T-helper 1 cell treated with Interleukin-12 subunit alpha and Interleukin-12 subunit beta and Interleukin-4 antibody, amounts not matched to agents 30 ng/mL and 1 ng/mL, for 36 hours (primary cell): ENCODE measurements at regions not wholly inside any gene's neighbourhood (a gene's known extent, or its start where the extent isn't known, plus 50 kb on each side); places are given as distances from the start of the nearest gene placed in this dataset.

ENCODE experiments used
- intact Hi-C: fragments of 100-400 bp; cut with micrococcal nuclease; formaldehyde crosslinking; loops from one replicate; pipeline ENCODE4 v1.15.1; 2024

DNA sequence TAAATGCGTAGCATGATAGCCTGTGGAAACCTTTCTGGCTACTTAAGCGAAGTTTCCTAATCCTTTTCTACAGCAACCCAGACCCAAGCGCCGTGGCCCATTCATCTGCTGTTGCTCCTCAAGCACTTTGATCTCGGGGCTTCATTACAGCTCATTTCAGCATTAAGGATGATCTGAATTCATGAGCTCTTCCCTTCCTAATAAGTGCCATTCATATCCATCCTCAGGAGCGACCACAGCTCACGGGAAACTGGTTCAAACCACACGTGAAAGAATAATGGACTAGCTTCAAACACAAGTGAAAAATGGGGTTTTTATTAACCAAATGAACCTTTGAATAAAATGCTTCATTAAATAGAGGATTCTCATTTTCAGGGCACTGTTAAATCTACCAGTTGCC, 202.6 kb upstream of the LEF1 start:
- intact Hi-C loops = loop anchor here (5.0 kb wide), 1 partner anchor 201 kb away; no protein-coding TSS in a partner anchor

DNA sequence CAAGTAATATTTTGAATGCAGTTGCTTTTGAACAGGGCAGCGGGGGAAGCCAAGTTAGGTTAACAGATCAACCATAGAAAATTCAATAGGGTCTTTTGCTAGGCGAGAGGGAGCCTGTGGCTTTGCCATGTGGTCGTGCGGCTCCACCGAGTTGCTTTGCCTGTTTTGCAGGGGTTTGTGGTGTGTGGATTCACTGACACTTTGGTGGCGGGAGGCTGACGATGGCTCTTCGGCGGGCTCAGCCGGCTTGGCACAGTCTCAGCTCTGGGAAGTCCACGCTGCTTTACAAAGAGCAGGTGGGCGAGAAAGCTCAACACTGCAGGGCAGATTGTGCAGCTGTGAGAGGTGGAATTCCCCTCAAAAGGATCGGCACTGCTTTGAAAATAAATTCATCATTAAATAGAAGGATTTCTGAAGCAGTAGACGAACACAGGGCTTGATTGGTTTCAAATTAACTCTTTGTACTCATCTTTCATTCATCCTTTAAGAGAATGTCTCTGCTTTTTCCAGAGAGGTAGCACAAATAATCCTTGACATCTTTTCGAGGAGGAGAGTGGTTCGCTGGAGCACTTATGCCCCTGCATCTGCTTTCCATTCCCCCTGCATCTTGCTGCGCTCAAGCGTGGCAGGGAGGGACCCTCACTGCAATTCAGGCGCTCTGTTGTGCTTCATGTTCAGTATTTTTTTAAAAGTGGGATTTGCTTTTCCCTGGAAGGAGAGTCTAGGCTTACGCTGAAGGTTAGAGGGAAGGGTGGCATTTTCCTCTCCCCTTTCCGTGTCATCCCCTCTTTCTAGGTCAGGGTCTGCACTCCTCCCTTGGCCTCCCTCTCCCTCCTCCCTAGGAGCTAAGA, 201.8 kb upstream of the LEF1 start:
- intact Hi-C loops = loop anchor here (5.0 kb wide), 1 partner anchor 202 kb away; no protein-coding TSS in a partner anchor

DNA sequence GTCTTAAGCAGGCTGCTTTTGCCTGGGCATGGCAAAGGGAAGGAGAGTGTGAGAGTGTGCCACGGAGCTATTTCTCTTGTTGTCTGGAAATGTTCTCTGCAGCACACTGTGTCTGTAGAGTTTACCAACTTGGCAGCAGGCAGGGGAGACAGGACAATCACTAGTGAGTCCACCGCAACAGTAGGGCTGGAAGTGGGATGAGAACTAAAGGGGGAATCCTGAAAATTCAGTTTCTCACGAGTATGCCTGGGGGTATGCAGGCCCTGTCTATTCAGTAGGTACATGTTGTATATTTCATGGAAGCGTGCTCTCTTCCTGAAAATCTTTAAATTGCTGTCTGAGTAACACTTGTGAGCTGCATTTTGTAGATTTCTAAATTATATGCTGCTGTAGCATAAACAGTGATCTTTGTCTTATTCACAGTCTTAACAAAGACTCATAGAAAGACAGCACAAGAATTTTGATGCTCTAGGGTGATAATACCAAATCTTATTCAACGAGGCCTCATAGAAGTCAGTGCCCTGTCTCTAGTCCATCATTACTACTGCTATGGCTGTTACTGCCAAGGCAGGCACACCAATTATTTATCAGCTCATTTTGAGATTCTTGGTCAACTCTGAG, 200.4 kb upstream of the LEF1 start:
- intact Hi-C loops = no loop called here

DNA sequence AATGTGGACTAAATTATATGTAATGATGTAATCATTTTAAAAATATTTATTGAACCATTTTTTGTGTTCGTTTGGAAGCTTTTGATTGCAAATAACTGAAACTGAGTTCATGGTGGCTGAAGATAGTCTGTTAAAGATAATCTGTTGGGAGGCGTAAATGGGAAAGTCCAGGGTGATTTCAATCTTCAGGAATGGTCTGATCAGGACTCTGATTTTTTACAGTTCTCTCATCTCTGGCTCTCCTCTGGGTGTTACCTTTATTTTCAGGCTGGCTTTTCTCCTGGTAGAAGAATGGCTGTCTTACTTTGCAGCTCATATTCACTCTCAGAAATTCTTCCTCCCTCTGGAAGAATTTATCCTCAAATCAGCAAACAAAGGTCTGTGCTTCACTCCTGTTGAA, 199.0 kb upstream of the LEF1 start:
- intact Hi-C loops = no loop called here

DNA sequence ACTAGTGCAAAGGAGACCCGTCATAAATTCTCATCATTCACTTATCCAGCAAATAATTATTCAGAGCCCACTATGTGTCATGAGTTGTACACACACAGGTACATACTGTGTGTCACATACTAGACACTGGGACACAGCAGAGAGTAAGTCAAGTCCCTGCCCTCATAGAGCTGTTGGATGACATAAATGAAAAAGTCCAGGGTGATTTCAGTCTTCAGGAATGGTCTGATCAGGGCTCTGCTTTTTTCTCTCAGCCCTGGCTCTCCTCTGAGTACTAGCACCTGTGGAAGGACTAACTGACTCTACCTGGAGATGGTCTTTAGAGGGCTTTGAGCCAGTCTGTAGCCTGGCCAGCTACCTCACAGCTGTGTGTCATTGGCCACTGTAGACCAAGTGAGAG, 198.0 kb upstream of the LEF1 start:
- intact Hi-C loops = no loop called here

DNA sequence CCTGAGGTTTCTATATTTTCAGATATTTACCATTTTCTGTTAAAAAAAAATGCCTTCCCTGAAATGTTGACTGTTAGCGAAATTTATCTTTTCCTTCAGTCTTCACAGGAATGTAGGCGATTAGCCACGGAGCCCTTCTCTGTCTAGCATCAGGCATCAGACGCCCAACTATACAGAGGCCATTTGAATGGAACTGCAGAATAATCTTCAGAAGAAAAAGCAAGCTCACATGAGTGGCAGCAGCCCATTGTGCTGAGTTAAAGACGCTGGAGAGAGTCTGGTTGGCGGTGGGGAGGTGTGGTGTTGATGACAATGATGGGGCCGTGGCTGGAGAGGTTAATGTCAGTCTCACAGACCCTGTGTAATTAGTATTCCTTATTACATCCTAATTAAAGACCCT, 196.8 kb upstream of the LEF1 start:
- intact Hi-C loops = no loop called here

DNA sequence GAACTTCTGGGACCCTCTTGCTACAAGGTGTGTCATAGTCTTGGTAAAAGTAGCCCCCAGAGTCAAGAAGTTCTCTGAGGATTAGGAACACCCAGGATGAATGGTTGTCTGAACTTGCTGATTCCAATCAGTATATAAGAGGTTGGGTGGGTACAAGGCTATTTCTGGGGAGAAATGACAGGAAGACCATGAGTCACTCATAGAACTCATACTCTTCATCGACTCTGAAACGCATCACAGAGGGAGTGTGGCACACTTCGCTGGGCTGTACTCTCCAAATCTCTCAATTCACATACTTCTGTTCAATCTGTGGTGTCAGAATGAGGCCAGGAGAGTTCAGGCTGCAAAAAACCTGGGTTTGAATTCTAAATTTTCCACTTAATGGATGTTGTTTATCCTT, 193.2 kb upstream of the LEF1 start:
- intact Hi-C loops = no loop called here

DNA sequence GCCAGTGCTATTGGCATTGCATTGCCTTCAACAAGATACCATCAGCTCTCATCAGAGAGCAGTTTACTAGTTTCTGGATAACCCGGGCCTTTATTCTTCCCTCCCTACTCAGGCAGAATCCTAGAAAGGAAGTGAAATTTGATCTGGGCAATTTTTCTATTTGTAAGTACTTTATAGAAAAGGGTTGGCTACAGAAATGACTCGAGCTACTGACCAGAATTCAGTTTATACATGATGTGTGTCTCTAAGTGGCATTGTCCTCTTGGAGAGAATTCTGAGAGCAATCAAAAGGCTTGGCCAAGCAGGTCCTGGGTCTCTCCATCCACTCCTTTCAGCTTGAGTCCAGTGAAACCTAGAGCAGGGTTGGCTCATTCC, 192.7 kb upstream of the LEF1 start:
- intact Hi-C loops = no loop called here

DNA sequence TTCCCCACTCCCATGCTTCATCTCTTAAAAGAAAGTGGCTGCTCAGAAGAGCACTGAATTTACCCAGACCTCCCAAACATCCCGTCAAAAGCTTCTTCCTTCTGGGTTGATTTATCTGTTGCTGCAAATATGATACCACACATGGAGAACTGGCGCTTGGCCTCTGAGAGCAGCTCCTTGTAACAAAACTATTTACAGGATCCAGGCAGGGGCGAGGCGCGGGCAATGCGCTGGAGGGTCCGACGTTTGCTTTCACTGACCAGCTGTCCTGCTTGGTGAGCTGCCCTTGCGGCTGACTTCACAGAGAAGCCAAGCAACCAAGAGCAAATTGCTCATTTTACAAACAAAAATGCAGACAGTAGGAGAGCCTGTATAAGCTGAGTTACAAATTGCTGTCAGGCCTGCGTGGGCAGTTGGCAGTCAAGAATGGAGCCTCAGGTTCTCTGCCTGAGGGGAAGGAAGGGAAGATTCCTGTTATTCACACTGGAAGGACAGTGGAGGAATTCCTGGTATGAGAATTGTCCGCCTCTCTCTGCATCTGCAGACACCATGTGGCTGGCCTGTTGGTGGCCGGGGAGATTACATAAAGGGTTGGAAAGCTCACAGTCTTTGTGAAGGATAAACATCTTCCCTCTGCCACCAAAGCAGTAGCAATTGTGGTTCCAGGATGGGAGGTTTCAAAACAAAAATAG, 192.2 kb upstream of the LEF1 start:
- intact Hi-C loops = no loop called here

DNA sequence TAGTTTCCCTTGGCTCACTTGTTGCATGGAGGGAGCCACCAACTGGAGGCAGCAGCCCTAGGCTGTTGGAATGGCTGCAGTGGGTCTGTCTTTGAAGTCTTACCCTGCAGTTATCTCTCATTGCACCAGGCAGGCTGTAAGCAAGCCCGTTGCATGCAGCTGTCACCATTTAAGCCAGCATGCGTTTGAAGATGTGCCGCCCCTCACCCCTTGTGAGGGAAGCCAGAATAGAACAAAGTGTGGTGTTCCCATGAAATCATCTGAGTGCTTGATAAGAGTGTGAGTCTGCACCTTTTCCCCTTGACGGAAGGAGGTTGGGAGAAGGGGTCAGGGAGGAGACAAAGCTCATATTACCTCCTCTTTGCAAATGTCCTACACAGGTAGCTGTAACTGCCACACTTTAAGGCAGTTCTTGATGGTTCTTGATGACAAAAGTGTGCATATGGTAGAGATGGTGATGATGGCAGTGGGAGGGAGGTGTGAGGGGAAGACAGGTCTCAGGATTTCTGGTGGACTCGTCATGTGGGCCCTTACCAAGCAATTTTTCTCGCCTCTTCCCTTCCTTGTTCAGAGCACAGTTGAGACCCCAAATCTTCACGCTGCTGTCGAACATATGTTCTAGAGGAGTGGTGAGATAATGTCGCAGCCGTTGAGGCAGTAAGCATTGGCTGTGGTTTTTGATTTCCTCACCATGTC, 191.4 kb upstream of the LEF1 start:
- intact Hi-C loops = loop anchor here (1.0 to 5.0 kb wide), 7 partner anchors 13 to 638 kb away; partner anchors contain the start of genes PAPSS1 and RPL34

DNA sequence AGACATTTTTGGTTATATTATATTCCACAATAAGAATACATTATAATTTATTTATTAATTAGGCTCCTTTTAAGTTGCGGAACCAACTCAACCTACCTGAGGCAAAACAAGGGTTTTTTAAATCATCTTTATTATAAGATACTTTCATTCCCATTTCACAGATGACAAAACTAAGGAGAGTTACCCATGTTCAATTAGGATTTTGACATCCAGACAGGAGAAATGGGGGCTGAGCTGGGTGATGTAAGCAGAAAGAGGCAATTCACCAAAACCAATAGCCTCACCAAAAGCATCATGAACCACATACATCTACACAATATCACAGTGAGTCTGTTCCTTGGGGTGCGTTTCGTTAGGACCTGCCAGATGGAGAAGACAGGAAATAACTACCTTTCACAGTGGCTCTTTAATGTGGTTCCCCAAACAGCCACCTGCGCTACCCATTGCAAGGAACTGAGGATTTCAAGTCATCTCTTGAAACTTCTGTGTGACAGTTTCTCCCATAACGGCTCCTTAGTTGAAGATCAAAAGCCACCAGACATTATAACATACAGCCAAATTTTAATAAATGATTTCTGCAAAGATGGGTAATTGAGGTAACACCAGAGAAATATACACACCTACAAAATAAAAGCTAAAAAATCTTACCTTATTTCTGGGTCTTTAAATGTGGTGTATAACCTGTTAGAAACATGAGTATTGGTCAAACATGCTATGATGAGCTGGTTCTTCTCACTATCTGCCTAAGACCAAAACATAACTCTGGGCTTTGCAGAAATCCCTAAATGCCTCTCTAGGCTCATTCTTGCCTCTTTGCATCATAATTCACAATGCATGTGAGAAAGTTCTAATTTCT, 190.6 kb upstream of the LEF1 start:
- intact Hi-C loops = loop anchor here (1.0 to 5.0 kb wide), 7 partner anchors 13 to 637 kb away; partner anchors contain the start of genes PAPSS1 and RPL34

DNA sequence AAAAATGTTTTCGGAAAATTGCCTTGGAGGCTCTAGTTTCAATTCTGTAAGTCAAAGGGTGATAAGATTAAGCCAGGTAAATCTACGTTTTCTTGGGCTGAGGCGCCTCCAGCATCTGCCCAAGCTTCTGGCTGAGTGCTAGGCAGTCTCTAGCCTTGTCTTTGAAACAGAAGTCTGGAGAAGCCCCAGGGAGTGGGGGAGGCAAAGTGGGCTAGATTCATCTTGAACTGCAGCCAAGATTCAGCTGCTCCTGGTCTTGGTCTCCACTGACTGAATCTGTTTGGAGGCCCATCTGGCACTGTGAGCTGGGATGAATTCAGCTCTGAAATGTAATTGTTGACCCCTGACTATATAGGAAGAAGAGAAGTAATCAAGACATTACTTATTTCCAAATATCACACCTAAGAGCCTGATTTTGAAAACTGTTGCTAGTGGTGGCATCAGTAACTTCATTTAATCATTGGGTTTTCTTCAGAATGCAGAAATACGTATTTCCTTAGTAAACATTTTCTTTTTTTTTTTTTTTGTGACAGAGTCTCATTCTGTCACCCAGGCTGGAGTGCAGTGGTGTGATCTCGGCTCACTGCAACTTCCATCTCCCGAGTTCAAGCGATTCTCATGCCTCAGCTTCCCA, 187.3 kb upstream of the LEF1 start:
- intact Hi-C loops = loop anchor here (1.0 to 5.0 kb wide), 6 partner anchors 14 to 634 kb away; partner anchors contain the start of genes PAPSS1 and RPL34

DNA sequence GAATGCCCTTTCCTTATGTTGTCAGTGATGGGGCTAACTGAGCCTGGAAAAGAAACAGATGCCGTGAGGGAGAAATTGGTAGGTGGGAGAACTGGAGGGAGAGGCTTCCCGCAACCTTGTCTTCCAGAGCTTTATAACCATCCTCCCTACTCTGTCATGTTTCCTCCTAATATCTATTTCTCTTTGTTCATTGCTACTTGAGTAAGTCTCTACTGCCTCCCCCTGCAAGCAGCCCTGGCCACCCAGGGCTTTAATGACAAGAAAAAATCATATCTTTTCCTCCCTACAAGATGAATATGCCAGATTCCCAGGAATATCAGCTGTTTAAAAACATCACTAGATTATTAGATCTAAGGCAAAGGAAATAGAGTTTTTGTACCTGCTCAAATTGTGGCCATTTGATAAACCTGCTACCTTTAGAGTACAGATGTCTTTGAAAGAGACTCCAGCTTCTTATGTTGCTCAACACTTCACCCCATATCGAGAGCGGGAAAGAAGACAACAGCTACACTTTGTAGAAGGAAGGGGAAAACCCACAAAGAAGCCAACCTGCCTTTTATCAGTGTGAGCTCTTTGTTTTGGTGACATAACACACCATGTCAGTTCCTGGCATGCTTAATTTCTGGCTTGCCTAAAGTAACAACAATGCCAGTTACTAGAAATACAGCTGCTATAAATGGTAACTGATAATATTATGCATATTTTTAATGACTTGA, 186.6 kb upstream of the LEF1 start:
- intact Hi-C loops = loop anchor here (1.0 to 5.0 kb wide), 6 partner anchors 13 to 633 kb away; partner anchors contain the start of genes PAPSS1 and RPL34

DNA sequence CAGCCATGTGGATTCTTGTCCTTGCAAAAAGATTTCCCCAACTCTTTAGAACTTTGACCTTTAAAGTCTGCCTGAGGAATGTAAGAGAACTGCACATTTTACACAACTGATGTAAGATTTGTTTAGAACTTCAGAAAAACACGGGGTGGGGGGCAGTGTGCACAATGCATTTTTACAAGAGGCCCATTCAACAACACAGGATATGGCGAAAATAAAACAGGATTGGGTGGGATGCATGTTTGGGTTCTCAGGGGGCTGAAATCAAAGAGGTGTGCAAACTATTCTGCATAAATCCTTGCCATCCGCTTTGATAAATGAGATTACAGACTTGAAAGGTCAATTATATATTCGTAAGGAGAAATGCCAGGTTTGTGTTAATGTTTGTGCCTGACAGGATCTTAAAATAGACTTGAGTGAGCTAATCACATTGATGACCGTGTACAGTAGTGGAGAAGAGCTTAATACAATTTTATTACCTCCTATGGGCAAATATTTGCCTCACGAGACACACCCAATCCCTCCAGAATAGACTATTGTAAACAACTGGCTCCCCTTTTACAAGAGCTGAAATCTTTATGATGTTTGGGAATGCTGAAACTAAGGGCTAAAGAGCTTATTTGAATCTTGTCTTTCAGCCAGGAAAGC, 184.1 kb upstream of the LEF1 start:
- intact Hi-C loops = no loop called here

DNA sequence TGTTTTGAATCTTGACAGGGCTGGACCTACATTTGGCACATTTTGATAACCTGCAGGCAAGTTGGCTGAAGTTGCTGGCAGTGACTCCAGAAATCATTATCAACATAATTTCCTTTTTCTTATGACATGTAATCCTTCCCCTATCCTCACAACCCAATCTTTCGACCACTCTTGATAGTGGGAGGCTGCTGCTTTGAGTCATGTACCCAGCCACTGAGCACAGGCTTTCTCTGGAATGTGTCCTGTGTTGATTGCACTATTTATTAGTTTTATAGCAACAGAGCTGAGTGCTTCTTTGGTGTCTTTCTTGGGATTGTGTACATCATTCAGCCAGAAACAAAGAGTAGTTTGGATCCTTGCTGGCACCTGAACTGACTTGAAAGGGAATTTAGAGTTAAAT, 183.1 kb upstream of the LEF1 start:
- intact Hi-C loops = no loop called here

DNA sequence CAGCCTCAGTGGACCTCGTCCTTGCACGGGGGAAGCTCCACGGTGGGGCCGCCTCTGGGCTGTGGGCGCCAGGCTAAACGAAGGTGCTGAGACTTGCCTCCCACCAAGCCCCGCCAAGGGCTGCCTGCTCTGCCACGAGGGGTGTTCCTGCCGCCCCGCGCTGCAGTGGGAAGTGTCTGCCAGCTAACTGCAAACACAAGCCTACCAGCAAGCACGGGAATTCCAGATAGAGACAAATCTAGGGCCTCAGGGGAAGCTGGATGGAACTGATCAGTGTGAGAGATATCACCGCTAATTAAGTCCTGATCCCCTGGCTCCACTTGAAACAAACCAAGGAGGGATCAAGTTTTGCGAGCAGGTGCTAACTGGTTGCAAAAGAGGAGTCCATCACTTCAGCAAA, 181.6 kb upstream of the LEF1 start:
- intact Hi-C loops = no loop called here

DNA sequence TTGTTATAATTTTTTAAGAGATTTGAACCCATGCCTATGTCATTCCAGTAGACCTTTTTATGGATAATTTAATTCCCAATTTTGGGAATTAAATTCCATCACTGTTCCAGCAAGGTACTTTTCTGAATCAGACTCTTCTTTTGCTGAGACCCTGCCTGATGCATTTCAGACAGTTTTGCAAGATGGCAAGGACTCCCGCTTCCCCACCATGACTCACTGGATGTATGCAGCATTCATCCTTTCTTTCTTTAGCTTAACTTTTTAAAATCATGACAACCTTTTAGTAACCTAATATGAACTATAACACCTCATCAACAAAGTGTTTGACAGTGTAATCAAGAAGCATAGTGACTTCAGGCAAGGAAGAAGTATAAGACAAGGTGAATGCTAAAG, 178.1 kb upstream of the LEF1 start:
- intact Hi-C loops = loop anchor here (10.0 kb wide), 1 partner anchor 412 kb away; the partner anchor contains the start of gene CYP2U1
